Epithelial cell of esophagus (primary cell): ENCODE measurements at regions not wholly inside any gene's neighbourhood (a gene's known extent, or its start where the extent isn't known, plus 50 kb on each side); places are given as distances from the start of the nearest gene placed in this dataset.

Source experiments
- DNase-seq: peaks from one replicate; pipeline ENCODE4 v3.0.0; 2010; ENCODE audit warnings: low read depth
- H3K4me3 ChIP-seq: 2 replicates; pipeline ENCODE4 v1.5.1; 2011; ENCODE audit warnings: mild to moderate bottlenecking, low read length, control low read depth
- TF ChIP-seq, protein P1 (sequence below): IDR thresholded peaks from 2 replicates; pipeline ENCODE4 v1.5.1; 2011; ENCODE audit warnings: low read depth, mild to moderate bottlenecking, low read length, control low read depth, inconsistent platforms; ENCODE audit not compliant: insufficient read depth; ENCODE audit errors: missing control alignments

DNA sequence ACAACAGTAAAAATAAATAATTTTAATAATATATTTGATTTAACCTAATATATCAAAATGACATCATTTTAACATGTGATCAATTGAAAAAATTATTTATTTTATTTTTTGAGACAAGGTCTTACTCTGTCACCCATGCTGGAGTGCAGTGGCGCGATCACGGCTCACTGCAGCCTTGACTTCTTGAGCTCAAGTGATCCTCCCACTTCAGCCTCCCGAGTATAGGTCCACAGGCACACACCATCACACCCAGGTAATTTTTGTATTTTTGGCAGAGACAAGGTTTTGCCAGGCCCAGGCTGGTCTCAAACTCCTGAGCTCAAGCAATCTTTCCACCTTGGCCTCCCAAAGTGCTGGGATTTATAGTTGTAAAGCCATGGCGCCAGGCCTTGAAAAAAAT is 126.7 kb upstream of the COPS8 start:
- TF ChIP-seq, protein P1, sequence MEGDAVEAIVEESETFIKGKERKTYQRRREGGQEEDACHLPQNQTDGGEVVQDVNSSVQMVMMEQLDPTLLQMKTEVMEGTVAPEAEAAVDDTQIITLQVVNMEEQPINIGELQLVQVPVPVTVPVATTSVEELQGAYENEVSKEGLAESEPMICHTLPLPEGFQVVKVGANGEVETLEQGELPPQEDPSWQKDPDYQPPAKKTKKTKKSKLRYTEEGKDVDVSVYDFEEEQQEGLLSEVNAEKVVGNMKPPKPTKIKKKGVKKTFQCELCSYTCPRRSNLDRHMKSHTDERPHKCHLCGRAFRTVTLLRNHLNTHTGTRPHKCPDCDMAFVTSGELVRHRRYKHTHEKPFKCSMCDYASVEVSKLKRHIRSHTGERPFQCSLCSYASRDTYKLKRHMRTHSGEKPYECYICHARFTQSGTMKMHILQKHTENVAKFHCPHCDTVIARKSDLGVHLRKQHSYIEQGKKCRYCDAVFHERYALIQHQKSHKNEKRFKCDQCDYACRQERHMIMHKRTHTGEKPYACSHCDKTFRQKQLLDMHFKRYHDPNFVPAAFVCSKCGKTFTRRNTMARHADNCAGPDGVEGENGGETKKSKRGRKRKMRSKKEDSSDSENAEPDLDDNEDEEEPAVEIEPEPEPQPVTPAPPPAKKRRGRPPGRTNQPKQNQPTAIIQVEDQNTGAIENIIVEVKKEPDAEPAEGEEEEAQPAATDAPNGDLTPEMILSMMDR: no peak
- H3K4me3 ChIP-seq: no peak overlapping the region
- DNase-seq: no peak

DNA sequence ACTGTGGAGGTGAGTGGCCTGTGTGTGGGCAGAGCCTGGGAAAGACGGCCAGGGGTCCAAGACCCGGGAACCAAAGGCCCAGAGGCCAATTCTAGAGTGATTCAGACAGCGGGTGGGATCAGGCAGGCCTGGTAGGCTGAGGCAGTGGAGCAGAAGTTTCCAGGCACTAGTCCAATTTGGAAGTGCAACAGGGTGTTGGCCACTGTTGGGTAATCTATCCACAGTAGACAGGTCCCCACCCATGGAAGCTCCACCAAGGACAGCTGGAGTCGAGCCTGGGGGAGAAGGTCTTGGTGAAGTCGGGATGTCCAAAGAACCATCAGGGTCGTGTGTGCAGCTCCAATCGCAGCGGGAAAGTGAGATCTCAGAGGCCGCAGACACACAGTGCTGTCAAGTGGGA is 125.8 kb upstream of the COPS8 start:
- TF ChIP-seq, protein P1: no peak
- no peak for DNase-seq
- no peak overlapping the region for H3K4me3 ChIP-seq

DNA sequence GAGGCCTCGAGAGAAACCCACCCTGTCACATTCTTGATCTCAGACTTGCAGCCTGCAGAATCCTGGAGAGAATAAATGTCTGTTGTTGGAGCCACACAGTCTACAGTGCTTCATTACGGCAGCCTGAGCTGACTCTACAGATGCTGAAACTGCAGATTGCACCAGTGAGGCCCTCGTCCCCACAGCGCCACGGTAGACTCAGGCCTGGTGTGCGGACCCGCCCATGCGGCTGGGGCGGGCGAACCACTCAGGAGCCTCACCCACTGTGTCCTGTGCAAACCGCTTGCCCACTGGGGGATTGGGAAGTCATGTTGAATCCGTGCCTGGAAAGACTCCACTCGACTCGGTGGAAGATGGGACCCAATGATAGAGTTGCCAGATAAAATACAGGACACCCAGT is 125.2 kb upstream of the COPS8 start:
- TF ChIP-seq, protein P1: no peak
- DNase-seq: no peak

DNA sequence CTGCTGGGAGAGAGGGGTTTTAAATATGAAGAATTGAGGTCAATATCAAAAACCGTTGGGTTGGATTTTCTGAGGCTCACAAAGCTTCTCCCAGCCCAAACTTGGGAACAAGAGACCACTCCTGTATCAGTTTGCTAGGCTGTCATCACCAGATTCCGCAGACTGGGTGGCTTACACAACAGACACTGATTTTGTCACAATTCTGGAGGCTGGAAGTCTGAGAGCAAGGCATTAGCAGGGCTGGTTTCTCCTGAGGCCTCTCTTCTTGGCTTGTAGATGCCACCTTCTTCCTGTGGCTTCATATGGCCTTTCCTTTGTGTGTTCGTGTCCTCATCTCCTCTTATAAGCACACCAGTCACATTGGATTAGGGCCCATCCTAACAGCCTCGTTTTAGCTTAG is 122.9 kb upstream of the COPS8 start:
- no peak for DNase-seq
- no peak overlapping the region for H3K4me3 ChIP-seq
- TF ChIP-seq, protein P1: no peak

More for the DNA sequence above, 125.2 kb upstream of the COPS8 start:
- H3K4me3 ChIP-seq: no peak overlapping the region

DNA sequence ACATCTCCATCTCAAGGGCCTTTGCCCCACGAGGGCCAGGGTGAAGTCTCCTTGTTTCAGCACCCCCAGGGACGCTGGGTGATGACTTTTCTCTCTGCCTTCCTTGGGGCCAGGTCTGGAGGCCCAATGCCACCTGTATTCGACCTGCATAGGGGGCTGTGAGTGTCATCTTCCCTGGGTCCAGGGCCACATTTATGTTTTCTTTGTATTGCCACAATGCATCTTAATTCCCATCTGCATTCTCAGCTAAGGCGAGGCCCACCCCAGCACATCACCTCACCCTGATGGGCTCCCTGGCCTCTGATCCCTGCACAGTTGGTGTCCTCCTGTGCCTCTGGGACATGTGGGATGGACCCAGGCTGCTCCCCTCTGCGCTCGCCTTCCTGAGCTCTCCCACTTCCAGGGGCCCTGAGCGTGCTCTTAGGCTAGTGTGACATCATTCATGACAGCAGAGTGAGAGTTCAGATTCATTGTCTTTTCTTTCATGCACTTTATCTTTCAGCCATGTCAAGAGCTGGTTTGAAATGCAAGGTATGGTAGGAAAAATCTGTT is 122.0 kb upstream of the COPS8 start:
- no peak overlapping the region for H3K4me3 ChIP-seq
- no peak for DNase-seq
- TF ChIP-seq, protein P1: no peak

DNA sequence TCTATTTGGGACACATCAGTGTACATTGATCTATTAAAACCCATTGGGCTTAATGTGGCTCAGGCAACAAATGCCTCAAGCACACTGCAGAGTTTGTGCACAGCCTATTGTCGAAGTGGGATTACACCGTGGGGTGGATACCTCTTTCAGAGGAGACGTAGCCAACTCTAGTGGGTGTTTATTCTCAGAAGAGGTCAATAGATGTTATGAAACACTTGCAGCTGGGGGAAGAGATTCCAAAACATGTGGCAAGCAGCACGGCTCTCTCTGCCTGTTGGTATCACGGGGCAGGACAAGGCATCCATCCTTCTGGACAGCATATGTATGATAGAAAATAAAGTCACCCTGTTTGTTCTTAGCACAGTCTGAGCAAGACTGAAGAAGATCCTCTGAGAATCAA is 121.4 kb upstream of the COPS8 start:
- H3K4me3 ChIP-seq: no peak overlapping the region
- TF ChIP-seq, protein P1: no peak
- no peak for DNase-seq

DNA sequence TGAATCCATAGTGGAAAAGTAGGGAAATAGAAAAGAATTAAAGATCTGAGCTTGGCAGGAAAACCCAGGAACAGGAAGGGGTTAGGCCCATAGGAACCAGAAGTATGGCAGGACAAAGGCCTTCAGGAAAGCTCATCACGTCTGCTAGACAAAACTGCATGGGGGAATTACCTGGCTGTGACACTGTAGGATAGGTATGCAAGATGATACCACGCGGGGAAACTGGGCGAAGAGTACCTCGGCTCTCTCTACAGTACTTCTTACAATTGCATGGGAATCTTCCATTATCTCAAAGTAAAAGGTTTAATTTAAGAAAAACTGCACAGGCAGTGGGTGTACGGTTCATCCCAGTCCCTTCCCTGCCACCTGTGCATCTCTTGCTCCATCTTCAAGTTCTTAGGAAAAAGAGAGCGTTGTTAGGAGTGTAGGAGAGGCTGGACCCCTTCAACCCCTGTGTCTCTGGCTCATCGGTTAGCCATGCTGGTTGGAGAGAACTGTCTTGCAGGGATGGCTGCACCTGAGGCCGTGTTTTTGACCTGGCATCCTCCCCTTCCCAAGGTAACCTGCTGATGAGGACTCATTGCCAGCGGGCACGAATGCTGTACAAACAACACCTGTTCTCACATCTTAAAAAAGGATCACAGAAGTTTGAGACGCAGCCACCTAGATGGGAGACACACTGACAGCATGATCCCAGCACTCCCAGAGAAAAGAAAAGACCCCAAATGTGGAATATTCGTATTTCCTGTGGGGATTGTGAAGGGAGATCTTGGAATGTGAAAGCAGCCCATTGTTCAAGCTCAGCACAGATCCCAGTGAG is 120.5 kb upstream of the COPS8 start:
- DNase-seq: peak; percentile 59
- no peak overlapping the region for H3K4me3 ChIP-seq
- TF ChIP-seq, protein P1: no peak
